DOHH2 (cell line): ENCODE measurements at regions not wholly inside any gene's neighbourhood (a gene's known extent, or its start where the extent isn't known, plus 50 kb on each side); places are given as distances from the start of the nearest gene placed in this dataset.

ENCODE experiments used
- CTCF ChIP-seq: fragments of 200-600 bp; sonication (generic); IDR thresholded peaks from one replicate; pipeline ENCODE4 v1.5.1; 2014; ENCODE audit warnings: antibody characterized with exemption, mild to moderate bottlenecking, low read depth, low read length; ENCODE audit not compliant: poor library complexity, severe bottlenecking
- EZH2phosphoT487 ChIP-seq: fragments of 200-600 bp; sonication (generic); IDR thresholded peaks from 2 replicates; pipeline ENCODE4 v1.6.1; 2017; ENCODE audit warnings: borderline replicate concordance, mild to moderate bottlenecking, antibody characterized with exemption, low read length, moderate library complexity, mixed read lengths

- TF ChIP-seq CTCF (no peak), EZH2phosphoT487 (no peak)
These were observed 154.0 kb upstream of the TFPI start for GRCh38 chr2:187708272-187708671.
